GM18508 (cell line): ENCODE measurements at regions not wholly inside any gene's neighbourhood (a gene's known extent, or its start where the extent isn't known, plus 50 kb on each side); places are given as distances from the start of the nearest gene placed in this dataset.

Experiments used
- ATAC-seq: cut with Tn5 transposase; IDR thresholded peaks from one replicate; pipeline ENCODE4 v1.9.1; 2021; ENCODE audit warnings: moderate number of reproducible peaks; ENCODE audit not compliant: insufficient read depth, unreplicated experiment

GRCh38 chr5:9869616-9870288 lies 239.6 kb upstream of the TAS2R1 start:
- ATAC-seq: no peak

DNA sequence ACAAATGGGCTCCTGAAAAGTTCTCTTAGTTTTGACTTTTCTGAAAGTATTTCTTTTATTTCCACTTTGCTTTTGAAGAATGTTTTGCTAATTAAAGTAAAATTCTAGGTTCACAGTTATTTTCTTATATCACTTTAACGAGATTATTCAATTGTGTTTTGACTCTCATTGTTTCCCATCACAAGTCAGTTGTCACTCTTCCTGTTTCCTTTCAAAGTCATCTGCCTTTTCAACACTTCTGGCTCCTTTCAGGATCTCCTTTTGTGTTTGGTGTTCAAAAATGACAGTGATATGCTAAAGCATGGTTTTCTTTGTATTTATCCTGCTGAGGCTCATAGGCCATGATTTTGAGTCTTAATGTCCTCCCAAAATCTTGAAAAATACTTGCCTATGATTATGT lies 235.4 kb upstream of the TAS2R1 start:
- no peak for ATAC-seq

DNA sequence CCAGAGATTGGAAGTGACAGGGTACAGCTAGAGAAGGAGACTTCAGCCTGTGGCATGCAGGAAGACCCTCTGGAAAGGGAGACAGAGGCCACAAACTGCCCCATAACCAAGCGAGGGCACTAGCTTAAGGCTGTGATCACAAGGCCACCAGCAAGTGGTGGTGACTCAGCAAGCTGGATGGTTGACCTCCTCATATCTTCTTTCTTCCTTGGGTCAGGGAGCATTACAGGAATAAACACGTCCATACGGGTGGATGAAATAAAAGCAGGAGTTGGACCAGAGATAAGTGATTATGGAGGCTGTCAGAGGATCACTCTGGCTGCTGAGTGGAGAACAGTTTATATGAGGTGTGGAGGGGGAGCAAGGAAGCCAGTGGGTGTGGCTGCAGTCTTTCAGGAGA lies 234.6 kb upstream of the TAS2R1 start:
- no peak for ATAC-seq

DNA sequence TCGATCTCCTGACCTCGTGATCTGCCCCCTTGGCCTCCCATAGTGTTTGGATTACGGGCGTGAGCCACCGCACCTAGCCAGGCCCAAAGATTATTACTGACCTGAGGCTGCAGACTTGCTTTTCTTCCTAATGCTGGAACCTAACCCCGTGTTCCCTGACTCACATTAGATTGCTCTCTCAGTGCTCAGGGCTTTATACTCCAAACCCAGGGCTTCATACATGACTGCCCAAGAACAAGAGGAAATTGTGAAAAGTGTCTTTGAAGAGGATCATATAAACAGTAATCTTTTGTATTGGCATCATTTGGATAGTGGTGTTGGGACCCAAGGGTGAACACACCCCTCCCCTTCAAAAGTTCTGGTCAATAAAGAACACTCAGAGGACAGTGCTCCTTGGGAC lies 233.3 kb upstream of the TAS2R1 start:
- no peak for ATAC-seq

DNA sequence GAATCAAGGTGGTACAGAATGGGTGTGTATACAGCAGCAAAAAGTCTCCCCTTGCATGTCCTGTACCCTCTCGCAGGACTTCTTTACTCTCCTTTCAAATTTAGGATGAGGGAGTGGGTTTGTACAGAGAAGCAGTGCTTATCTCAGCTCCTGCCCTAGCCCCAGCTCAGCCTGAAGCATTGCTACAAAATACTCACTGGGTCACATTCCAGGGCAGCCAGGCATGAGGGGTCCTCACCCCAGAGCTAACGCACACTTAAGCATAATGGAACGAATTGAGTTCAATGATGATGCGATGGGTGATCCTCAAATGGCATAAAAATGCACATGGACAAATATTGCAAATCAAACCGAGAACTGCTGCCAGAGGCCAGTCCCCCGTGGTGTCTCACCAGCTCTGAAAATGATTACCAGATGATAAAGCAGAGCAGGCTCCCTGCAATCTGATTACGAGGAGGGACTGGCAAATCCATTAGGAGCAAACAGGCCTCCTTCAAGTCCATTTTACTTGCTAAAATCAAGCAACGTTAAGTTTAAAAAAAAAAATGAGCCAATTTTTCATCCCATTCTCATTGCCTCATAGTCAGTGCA lies 231.6 kb upstream of the TAS2R1 start:
- ATAC-seq: no peak

DNA sequence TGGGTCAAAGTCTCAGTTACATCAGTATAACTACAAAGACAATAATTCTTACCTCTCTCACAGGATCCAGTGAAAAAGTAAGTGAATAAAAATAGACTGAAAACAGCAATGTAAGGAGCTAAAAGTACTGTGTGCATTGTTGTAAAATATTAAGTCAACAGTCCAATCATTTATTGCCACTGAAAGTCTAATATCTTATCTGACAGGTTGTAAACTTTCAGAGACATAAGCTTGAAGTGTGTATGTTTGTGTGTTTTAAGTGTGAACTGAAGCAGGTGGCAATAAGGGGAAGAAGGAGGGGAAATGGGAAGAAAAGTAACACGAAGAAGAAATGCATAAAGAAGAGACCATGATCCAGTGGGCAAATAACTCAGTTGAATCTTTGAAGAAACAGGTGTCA lies 229.7 kb upstream of the TAS2R1 start:
- no peak for ATAC-seq

GRCh38 chr5:9858043-9858442 lies 227.9 kb upstream of the TAS2R1 start:
- ATAC-seq: no peak

DNA sequence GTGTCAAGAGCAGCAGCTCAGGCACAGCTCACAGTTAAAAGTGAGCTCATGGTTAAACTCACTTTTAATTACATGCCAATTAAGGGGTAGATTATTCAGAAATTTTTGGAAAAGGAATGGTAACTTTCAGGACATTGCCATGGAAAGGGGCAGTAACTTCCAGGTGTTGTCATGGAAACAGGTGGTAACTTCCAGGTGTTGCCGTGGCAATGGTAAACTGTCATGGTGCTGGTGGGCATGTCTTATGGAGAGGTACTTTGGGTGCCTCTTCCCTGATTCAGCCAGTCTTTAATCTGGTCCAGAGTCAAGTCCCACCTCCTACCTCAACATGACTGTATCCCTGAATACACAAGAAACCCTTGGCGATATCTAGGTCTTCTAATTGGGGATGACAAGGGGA lies 223.2 kb upstream of the TAS2R1 start:
- ATAC-seq: no peak

- no peak for ATAC-seq
Observed at GRCh38 chr5:9852671-9853070, 222.5 kb upstream of the TAS2R1 start.

- ATAC-seq: no peak
Observed at GRCh38 chr5:9851458-9851857, 221.3 kb upstream of the TAS2R1 start.

DNA sequence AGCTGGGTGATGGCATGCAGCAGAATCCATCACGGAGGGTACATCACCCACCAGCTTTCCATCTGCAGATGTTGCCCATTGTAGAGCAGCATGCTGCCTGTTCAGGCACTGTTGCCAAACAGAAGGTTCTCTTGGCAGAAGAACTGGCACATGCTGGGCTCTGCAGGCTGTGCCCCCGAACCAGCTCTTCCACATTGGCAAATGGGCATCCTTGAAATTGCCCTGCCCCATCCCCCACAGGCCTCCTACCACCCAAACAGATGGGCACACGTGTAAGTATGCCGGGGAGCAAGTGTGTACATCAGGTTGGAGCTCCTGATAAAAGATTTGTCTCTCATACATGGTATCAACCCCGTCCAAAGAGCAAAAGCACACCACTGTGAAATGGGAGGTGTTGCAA lies 220.3 kb upstream of the TAS2R1 start:
- ATAC-seq: no peak

DNA sequence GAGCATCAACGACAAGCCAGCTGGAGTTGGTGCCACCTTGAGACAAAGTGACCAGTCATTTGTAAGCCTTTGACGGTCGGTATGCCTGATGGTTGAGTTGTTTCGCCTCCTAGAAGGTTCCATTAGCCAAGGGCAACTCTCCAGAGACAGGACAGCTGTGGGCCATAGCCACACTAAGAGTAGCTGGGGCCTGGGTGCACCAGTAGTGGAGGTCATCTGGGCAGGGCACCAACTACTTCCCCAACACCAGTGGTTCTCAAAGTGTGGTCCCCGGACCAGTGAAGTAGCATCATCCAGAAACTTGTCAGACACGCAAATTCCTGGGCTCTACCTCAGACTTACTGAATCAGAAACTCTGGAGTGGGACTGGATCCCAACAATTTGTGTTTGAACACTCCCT lies 217.5 kb upstream of the TAS2R1 start:
- ATAC-seq: no peak

DNA sequence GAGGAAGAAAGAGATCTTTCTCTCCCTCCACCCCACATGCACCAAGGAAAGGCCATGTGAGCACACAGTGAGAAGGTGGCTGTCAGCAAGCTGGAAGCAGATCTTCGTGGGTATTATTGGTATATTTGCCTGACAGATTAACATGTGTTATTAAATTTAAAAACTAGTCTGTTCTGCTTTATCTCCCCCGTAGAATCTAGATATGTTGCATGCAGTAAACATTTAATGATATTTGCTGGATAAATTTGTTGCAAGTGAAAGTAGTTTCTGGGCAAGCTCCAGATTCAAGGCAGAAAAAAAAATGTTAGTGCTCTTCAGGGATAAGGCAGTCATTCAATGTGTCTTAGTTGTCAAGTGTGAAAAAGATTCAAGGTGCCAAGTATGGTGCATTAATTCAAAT lies 215.0 kb upstream of the TAS2R1 start:
- no peak for ATAC-seq

DNA sequence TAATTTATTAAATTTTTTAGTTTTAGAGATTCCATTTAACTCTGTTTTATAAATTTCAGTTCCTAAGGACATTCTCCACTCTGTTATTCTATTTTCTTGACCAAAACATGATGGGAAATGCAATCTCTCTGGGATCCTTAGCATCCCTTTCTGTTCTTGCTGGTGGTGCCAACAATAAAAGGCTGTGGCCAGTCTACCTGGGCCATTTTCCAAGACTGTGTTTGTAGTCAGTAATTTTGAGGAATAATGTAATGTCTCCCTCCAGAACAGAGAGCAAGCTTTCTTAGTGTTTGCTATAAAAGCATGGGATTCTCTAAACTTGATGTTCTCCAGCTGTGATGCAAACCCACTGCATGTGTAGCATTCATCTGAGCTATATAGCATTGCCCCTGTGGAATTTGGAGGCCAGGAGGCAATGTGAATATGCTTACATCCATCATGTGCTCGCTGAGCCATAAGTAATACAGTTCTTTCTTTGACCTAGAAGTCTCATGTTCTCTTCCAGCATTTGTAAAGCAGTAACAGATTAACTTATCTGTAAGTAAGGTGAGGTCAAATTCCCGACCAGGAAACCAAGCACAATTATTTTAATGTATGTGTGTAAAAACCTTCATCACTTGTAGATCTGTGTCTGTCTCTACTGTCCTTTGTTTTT lies 211.5 kb upstream of the TAS2R1 start:
- ATAC-seq: no peak

GRCh38 chr5:9838916-9839315 lies 208.8 kb upstream of the TAS2R1 start:
- no peak for ATAC-seq

DNA sequence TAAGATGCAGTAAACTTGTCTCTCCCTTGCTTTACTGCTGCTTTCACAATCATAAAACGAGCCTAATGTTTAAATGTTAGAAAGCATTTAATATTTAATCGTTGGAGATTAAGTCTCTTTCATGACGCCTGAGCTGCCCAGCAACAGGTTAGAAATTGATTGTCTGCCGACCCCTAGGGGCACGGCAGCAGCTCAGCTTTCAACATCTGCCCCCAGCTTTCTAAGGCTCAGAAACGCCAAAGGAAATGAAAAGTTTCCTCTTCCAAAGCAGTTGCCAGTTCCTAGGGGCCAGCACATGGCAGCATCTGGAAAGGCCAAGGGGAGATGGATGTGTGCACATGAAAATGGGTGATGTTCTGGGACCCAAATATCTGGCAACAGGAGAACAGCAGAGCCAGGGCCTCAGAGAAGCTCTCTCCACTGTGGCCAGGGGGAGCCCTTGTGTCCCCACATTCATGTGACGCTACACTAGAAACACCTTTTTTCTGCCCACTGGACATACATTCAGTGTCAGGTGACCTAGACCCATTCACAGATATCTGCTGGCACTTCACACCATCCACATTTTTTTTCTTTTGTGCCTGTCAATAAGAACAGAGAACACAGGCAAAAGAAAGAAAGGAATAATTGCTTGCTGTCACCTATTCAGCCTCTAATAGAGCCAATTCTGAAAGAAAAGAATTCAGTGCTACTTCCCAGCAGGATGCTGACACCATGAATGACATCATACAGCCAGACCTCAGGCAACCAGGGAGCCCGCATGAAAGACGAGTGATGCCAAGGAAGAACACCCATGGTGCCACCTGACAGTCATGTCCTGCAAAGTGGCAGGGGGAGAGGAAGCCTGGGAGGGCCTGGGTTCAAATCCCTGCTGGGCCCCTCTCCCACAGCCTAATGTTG lies 205.0 kb upstream of the TAS2R1 start:
- ATAC-seq: no peak

DNA sequence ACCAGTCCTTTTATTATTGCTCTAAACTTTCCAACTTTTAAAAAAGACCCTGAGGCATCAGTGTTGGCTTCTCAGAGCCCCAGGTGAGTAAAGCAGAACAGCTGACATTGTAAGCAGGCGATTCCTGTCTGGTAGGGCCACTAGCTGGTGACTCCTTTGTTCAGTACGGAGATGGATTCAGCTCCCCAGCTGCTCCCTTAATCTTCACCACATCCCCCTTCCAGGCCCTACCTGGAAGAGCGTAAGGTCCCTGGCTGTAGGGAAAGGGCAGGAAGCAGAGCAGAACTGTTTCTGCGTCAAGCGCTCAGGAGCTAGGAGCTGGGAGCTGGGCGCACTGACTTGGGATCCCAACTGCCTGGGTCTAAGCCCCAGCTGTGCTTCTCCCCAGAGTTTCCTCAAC lies 203.7 kb upstream of the TAS2R1 start:
- no peak for ATAC-seq

DNA sequence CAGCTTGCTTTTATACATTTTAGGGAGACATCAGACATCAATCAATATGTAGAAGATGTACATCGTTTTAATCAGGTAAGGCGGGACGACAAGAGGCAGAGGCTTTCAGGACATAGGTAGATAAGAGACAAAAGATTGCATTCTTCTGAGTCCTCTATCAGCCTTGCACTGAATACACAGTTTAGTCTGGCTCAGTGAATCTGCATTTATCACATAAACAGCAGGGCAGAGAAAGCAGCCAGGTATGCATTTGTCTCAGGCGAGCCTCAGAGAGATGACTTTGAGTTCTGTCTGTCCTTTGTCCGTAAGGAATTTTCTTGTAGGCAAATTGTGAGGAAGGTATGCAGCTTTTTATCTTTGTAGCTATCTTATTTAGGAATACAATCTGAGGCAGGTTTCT lies 202.8 kb upstream of the TAS2R1 start:
- no peak for ATAC-seq

GRCh38 chr5:9831823-9832222 lies 201.7 kb upstream of the TAS2R1 start:
- no peak for ATAC-seq

- no peak for ATAC-seq
Observed at GRCh38 chr5:9830184-9830583, 200.0 kb upstream of the TAS2R1 start.

GRCh38 chr5:9829621-9830020 lies 199.5 kb upstream of the TAS2R1 start:
- no peak for ATAC-seq
